ENCODE measurements at regions not wholly inside any gene's neighbourhood (a gene's known extent, or its start where the extent isn't known, plus 50 kb on each side); places are given as distances from the start of the nearest gene placed in this dataset.

GRCh38 chr6:126530775-126531174 lies 190.9 kb downstream of the CENPW start:
- TF ChIP-seq POLR2AphosphoS5 (IDR thresholded peaks at IDR 0.05; ENCODE audit: insufficient read depth in 1 of 2, low read depth in 1 of 2) (no peak), CTCF (IDR thresholded peaks at IDR 0.05) (no peak), POLR2A (IDR thresholded peaks at IDR 0.05) (no peak)
- Histone ChIP-seq H3K4me1 (no peaks in the 10 kb centered on the region), H3K4me3 (no peak overlapping the region), H3K36me3 (no peaks in the 10 kb centered on the region), H3K27ac (no peak overlapping the region), H3K27me3 (no peaks in the 10 kb centered on the region), H3K9me3 (no peaks in the 10 kb centered on the region)
- DNase-seq (ENCODE audit: extremely low spot score in 2 of 2), result no peak
- intact Hi-C loops (cut with DNase I), result no loop called here

GRCh38 chr6:126531286-126531685 lies 191.4 kb downstream of the CENPW start:
- no peak overlapping the region for H3K4me3 ChIP-seq
- intact Hi-C loops (cut with DNase I), result no loop called here
- H3K27ac ChIP-seq, result no peak overlapping the region
- H3K36me3 ChIP-seq, result no peaks in the 10 kb centered on the region
- H3K27me3 ChIP-seq, result no peaks in the 10 kb centered on the region
- no peaks in the 10 kb centered on the region for H3K4me1 ChIP-seq
- no peak for TF ChIP-seq POLR2AphosphoS5 (IDR thresholded peaks at IDR 0.05; ENCODE audit: insufficient read depth in 1 of 2, low read depth in 1 of 2)
- no peak for TF ChIP-seq POLR2A (IDR thresholded peaks at IDR 0.05)
- no peak for TF ChIP-seq CTCF (IDR thresholded peaks at IDR 0.05)
- no peaks in the 10 kb centered on the region for H3K9me3 ChIP-seq
- DNase-seq (ENCODE audit: extremely low spot score in 2 of 2), result no peak

GRCh38 chr6:126531840-126532239 lies 191.9 kb downstream of the CENPW start:
- TF ChIP-seq POLR2A (IDR thresholded peaks at IDR 0.05) (no peak), POLR2AphosphoS5 (IDR thresholded peaks at IDR 0.05; ENCODE audit: insufficient read depth in 1 of 2, low read depth in 1 of 2) (no peak), CTCF (IDR thresholded peaks at IDR 0.05) (no peak)
- no peak overlapping the region for H3K4me3 ChIP-seq
- no peaks in the 10 kb centered on the region for H3K4me1 ChIP-seq
- no peaks in the 10 kb centered on the region for H3K36me3 ChIP-seq
- H3K27ac ChIP-seq, result no peak overlapping the region
- H3K9me3 ChIP-seq, result no peaks in the 10 kb centered on the region
- intact Hi-C loops (cut with DNase I), result no loop called here
- no peak for DNase-seq (ENCODE audit: extremely low spot score in 2 of 2)
- no peaks in the 10 kb centered on the region for H3K27me3 ChIP-seq

GRCh38 chr6:126534401-126534800 lies 194.5 kb downstream of the CENPW start:
- Histone ChIP-seq H3K27ac (no peak overlapping the region), H3K27me3 (no peaks in the 10 kb centered on the region), H3K4me1 (no peaks in the 10 kb centered on the region), H3K9me3 (no peaks in the 10 kb centered on the region), H3K4me3 (no peak overlapping the region), H3K36me3 (no peaks in the 10 kb centered on the region)
- intact Hi-C loops (cut with DNase I), result no loop called here
- DNase-seq (ENCODE audit: extremely low spot score in 2 of 2), result no peak
- TF ChIP-seq POLR2A (IDR thresholded peaks at IDR 0.05), result no peak
- no peak for TF ChIP-seq CTCF (IDR thresholded peaks at IDR 0.05)
- no peak for TF ChIP-seq POLR2AphosphoS5 (IDR thresholded peaks at IDR 0.05; ENCODE audit: insufficient read depth in 1 of 2, low read depth in 1 of 2)

- TF ChIP-seq POLR2AphosphoS5 (IDR thresholded peaks at IDR 0.05; ENCODE audit: insufficient read depth in 1 of 2, low read depth in 1 of 2) (no peak), POLR2A (IDR thresholded peaks at IDR 0.05) (no peak), CTCF (IDR thresholded peaks at IDR 0.05) (no peak)
- DNase-seq (ENCODE audit: extremely low spot score in 2 of 2), result no peak
- Histone ChIP-seq H3K27me3 (no peaks in the 10 kb centered on the region), H3K9me3 (no peaks in the 10 kb centered on the region), H3K4me3 (no peak overlapping the region), H3K27ac (no peak overlapping the region), H3K4me1 (no peaks in the 10 kb centered on the region), H3K36me3 (no peaks in the 10 kb centered on the region)
- intact Hi-C loops (cut with DNase I), result no loop called here
Measured at GRCh38 chr6:126535138-126535537, 195.2 kb downstream of the CENPW start.
